CD4-positive, alpha-beta T cell treated with Interleukin-6 at 100 ng/mL for 8 hours (primary cell): ENCODE measurements at regions not wholly inside any gene's neighbourhood (a gene's known extent, or its start where the extent isn't known, plus 50 kb on each side); places are given as distances from the start of the nearest gene placed in this dataset.

ENCODE experiments used
- DNase-seq: peaks from one replicate; pipeline ENCODE4 v3.0.0-alpha.2; 2020; ENCODE audit warnings: mixed read lengths, low spot score

DNA sequence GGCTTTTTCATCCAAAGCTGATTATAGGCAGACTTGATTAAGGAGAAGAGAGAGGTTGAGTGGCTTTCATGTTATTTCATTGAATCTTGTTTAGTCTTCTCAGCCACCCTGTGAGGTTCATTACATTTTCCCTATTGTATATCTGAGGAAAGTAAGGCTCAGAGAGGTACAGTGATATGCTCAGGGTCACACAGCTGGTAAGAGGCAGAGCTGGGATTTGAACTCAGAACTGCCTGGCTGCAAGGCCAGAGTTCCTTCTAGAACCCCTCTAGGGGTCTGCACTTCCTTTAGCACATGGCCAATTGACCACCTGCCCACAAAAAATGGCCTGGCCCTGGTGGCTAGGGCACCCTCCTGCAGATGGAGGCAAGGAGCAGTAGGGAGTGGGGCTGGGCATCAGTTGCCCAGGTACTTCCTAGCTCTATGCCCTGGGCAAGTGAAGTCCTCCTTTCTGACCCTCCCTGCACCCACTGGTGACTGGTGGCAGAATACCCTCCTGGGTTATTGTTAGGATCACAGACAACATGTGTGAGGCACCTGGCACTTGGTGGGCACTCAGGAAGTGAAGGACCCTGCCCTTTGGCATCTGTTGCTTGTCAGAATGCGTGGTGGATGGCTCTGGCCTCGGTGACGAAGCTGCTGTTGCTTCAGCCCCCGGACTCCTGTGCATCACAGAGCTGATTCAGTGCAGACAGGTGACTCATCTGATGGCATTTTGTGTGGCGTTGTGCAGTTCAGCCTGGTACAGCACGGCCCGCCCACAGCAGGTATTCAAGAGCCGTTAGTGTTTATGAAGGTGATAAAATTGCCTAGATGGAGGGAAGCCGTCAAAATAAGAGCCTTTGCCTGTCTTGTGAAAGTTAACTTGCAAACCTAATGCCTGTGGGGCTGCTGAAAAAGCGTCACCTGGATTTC, 115.8 kb downstream of the SLC25A47 start:
- no peak for DNase-seq

DNA sequence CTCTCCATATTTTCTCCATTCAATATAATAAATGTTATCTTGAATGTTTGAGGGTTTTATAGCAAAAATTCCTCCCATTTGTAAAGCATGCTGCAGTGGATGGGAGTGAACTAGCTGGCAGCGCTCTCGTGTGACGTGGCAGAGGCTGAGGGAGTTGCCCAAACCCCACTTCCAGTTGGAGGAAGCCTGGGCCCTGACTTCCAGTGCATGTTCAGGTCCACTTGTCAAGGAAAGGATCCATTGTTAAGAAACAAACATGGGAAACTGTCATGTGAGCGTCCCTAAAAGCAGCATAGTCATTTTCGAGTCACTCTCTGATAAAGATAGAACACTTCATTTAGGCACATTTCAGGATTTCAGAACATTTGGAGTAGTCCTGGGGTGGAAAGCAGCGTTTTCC, 116.6 kb downstream of the SLC25A47 start:
- DNase-seq: no peak

DNA sequence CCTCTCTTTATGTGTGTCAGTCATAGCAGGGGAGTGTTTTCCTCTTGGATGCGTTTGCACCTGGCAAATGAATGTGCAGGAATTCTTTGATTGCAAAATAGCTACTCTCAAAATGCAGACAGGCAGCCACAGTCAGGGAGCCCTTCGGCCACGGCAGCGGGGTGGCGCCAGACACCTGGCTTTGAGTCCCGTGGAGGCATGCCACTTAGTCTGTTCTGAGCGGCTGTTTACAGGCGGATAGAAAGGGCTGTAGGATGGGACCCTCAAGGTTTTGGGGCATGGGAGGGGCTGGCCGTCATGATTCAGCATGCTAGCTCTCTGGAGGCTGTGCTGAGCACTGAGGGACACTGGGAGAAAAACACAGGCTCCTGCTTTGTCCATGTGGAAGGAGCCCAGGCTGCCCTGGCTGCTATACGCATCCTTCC, 117.1 kb downstream of the SLC25A47 start:
- no peak for DNase-seq

DNA sequence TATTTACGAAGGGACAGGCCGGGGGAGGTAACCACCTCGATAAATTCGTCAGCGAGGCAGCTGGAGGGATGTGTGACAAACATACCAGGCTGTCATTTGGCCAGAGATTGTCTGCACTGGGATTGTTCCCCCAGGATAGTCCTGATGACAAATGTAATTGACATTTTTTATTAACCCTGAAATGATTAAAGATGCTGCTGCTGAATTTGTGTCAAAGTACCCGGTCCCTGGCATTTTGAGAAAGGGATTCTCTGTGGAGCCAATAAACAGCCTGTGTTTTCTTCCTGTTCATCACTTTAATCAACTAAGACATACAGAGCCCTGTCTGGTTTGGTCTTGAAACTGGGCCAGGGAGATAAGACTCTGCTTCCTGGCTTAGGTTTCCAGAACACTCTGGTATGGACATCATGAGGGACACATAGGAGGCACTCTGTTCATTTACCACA, 117.6 kb downstream of the SLC25A47 start:
- DNase-seq: no peak

DNA sequence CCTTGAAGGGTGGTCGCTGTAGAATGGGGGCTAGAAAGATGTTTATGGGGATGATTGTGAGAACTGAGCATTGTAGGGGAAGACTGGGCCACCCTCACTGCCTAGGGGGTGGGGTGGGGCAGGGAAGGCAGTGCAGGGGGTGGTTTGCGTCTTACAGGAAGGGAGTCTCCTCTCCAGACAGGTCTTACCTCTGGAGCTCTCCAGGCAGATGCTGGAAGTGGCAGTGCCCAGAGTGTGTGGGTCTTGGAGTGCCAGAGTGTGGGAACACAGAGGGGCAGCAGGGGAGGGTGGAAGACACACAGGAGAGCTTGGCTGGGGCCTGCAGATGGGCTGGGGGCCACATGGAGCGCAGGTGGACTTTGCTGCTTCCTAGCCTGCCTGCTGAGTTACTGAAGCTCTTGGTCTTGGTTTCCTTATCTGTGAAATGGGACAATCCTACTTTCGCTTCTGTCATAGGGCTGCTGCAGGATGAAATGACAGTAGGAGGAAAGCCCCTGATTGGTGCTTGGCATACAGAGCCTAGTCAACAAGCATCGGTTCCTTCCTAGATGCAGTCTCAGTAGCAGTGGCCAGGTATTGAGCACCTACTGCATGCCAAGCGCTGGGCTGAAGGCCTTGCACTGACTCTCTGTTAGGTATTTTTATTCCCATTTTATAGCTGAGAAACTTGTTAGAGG, 118.3 kb downstream of the SLC25A47 start:
- DNase-seq: no peak

DNA sequence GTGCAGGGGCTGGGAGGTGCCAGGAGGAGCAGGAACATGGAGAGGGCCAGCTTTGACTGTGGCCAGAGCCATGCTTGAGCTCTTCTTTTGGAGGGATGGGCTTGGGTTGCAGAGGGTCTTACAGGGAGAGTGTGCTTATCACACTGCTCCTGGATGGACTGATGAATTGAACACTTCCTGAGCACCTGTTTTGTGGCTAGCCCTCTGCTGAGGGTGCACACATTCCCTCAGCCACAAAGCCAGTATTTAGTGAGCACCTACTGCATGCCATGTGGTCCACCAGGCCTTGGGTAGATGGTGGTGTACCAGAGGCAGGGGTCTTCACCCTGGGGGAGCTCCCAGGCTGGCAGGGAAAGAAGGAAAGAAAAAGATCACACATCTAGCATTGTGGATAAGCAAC, 118.9 kb downstream of the SLC25A47 start:
- DNase-seq: no peak

DNA sequence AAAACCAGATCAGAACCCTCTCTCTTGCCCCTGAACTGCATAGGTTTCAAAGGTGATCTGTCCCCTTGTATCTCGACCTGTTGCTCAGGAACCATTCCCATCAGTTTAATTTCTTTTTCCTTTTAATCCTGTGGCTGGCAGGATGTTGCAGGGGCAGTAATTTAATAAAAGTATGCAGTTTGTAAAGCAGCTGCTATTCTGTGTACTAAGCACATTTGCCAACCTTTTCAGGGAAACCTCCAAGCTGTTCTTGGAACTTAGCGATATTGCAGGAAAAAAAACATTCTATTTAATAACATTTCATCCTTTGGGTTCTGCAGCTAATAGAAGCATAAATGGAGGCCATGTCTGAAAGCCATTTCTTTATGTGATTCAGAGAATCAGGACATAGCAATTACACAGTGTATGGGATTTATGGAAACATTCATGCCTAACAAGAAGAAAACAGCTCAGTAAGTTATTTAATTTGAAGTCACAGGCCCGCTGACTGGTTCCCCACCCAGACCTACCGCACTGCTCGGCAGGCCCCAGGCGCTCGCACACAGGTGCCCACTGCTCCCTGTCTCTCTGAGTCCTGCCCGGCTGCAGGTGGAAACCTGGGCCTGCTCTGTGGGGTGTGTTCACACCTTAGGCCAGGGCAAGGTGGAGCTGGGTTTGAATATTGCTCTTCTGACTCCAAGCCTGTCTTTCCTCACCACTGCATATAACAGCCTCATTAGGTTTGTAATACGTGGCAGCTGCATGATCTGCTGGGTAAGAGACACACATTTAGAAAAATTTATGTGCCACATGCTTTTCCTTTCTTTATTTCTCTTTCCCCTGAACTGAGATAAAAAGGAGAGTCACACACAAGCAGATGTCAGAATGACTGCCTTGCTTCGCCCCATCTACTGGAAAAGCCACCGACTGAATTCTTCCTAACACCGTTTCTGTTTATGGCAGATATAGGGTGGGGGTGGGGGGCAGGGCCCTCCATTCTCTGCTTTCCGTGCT, 119.7 kb downstream of the SLC25A47 start:
- no peak for DNase-seq

DNA sequence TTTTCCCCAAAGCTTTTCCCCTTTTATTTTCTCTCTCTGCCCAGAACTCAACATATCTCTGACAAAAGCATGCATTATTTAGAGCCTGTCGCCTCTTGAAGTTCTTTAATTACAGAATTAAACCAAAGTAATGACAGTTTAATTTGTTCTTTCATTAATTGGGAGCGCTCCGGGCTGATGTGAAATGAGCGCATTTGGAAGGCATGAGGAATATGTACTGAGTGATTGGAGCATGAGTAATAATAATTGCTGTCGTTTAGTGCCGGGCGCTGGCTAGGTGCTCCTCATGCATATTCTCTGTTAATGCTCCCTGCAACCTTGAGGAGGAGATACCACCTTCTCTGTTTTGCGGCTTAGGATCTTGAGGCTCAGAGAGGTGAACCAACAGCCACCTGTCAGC, 120.5 kb downstream of the SLC25A47 start:
- no peak for DNase-seq

DNA sequence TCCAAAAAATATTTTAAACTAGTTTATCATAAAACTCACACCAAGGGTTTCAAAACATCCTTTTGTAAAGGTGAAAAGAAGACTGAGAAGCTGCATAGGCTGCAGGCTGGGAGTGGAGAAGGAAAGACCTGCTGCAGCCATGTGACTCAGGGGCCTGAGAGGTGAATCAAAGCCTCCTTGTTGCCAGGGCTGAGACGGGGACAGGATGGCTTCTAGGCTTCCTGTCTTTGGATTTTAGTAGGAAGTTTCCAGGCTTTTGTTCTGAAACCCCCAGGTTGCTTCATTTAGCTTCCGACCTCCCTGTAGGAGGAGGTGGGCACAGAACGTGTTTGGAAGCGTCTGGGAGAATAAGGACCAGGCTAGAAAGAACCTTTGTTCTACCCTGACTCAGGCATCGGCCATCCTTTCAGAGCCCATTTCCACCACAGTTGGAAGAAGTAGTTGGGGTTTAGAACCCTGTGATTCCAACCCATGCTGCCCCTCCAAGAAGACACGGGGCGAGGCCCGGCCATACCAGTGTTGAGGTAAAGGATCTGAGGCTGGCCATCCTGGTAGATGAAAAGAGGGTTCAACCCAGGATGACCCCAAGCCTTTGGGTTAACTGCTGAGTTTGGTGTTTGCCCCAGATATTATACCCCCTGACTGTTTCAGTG, 122.4 kb downstream of the SLC25A47 start:
- DNase-seq: no peak

DNA sequence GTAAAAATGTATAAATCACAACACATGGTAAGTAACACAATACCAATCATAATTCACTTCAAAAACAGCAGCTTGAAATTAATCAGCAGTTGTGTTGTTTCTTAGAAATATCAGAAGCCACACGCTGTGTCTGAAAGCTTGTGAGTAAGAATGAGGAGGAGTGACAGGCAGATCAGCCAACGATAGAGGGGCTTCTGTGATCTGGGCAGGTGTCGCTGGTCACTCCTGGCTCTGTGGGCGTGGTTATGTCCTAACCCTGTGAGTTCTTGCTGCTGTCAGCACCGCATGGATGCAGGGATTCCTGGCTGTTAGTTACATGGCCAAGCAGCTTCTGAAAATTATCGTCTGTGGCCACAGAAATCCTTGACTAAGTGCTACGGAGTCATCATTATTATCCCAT, 123.4 kb downstream of the SLC25A47 start:
- no peak for DNase-seq

DNA sequence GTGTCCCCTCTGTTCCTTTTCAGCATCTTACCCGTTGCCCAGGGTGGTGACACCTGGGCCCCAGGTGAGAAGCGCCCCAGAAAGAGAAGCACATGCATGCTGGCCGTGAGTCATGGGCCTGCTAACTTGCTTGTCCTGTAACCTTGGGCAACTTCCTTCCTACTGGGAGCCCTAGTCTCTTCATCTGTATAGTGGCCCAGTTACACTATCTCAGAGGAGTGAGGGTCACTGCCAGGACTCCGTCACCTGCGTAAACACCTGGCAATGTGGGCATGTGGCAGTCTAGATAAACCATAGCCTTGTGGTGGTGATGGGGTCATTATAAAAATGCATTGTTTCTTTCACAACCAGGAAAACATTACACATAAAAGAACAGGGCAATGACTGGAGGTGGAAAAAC, 125.2 kb downstream of the SLC25A47 start:
- DNase-seq: no peak

DNA sequence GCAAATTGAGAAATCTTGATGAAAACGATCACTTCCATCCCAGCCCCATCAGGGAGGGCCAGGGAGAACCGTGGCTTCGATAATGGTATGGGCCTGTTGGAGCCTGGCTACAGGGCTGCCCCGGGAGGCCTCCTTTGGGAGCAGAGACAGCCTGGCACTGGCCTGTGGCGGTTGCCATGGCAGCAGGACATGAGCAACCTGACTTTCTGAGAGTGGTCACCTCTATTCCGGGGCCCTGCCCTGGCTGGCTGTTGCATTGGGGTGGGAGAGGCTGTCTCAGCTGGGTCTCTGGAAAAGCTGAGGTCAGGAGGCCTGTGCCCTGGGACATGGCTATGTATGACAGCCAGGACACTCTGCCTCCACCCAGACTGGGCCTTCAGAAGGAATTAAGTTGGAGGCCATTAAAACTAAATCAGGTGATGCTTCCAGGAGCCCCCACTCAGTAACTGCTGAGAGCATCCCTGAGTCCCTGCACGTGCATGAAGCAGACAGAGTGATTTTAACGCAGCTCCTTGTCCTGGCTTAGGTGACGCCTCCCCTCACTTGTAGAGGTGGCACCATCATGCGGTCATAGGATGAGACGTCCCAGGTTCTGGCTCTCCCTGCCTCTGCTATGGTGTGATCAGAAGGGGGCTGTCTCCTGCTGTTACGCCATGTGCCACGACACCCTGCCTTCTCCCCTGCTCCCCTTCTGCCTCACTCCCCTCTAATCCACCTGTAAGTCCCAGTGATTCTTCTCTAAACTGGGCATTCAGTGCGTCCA, 126.3 kb downstream of the SLC25A47 start:
- no peak for DNase-seq

DNA sequence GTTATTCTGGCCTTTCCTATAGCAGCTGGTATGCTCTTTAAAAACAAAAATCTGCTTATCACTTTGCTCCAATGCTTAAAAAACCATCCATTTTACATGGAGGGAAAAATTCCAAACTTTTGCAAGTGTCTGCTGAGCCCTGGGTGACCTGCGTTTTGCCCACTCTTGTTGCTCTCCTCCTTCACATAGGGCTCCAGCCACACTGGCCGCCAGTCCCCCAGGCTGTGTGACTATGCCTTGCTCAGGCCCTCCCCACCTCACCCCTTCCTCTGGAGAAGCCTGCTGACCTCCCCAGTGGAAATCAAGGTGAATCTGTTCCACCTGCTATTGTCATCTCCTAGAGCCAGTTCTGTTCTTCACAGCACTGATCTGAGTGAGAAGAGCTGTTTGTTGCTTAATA, 126.9 kb downstream of the SLC25A47 start:
- DNase-seq: no peak

DNA sequence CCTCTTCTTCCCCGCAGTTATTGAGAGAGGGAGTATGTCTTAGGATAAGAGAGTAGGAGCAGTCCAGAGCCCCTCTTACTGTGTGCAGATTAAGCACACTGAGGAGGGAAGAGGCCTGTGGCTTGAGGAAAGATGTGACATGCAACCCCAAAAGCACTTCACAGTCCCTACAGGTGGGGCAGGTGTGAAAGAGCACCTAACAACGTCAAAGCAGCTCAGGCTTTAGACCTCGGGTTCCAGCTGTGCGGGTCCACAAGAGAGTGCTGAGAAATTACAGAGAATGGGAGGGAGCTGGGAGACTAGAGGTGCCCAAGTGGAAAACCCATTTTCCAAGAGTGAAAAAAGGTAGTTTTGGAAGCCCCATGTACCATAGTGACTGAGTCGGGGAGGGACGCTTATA, 127.6 kb downstream of the SLC25A47 start:
- DNase-seq: no peak

DNA sequence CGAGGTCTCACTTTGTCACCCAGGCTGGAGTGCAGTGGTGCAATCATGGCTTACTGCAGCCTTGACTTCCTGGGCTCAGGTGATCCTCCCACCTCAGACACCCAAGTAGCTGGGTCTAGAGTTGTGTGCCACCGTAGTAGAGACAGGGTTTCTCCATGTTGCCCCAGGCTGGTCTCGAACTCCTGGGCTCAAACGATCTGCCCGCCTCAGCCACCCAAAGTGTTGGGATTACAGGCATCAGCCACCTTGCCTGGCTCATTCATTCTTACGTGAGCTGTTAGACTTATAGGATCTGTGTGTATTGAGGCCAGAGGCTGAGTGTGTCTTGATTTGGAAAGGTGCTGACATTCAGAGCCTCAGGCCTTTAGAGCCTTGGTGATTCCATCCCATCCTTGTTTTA, 128.1 kb downstream of the SLC25A47 start:
- no peak for DNase-seq

DNA sequence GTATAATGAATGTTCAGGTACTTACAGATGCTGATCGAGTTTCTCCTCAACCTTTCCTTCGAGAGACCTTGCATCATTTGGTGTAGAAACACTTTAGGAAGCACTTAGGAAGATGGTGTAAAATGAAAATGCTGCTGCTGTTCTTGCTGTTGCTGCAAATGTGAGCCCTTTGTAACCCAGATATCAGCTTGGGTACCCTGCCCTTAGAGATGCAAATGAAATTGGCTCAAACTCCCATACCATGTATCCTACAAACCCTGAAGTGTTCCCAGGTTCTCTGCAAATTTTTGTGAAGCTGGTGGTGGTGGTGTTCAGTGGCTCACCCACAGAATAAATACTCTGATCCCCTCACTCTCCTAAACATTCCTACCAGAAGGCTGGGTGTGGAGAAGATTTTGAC, 130.8 kb downstream of the SLC25A47 start:
- no peak for DNase-seq

DNA sequence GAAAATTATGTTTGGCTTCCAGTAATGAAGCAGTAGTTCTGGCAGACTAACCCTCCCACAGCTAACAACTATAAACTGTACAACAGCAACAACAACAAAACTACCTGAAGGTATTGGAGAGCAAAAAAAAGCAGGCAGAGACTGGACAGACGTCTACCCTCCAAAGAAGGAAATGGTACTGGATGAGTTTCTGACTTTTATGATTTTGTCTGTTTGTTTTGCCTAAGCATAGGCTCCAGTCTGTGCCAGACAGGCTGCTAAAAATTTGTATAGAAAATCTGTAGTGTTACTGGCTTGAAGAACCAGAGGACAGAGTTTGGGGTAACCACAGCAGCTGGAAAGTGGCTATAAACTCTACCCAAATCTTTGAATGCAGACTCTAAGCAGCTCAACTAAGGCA, 131.3 kb downstream of the SLC25A47 start:
- DNase-seq: no peak

DNA sequence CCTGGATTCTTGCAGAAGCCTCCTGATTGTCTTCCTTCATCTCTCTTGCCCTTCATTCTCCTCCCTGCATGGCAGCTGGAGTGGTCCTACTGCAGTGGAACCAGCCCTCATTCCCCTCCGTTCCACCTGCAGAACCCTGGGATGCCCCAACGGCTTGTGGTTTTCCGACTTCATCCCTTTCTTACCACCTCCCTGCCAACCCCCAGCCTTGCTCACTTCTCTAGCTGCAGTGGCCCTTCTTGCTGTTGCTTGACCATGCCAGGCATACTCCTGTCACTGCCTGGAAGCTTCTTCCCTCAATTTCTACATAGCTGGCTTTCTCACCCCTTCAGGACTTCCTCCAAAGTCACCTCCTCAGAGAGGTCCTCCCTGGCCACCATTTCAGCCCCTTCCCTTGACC, 123.3 kb downstream of the BEGAIN start:
- DNase-seq: no peak

DNA sequence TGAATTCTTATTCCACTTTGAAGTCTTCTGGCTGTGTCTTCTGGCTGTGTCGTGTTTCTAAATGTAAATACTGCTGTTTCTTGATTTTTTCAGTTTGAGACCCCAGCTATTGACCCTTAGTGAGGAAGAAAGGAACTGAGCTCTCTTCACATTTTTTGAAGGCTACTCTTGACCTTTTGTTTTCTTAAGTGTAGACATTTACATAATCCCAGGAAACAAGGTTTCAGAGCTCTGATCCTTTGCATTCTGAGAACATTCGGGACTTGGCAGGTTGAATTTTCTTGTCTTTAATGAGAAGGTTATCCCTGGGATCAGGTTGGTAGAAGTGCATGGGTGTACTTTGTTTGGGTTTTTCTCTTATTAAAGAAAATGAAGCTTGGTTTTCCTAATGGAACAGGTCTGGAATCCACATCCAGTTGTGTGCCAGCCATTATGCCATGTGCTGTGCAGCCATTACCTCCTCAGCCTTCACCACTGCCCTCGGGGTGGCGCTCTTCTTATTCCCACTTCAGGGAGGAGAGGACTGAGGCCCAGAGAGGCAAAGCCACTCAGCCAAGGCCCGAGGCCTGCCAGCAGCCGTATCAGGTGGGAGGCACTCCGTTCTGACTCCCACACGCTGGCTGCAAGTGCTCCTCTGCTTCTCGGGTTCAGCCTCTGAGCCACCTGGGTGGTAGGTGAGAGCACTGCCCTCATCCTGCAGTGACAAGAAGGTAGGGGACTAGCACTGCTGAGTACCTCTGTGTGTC, 120.9 kb downstream of the BEGAIN start:
- no peak for DNase-seq

DNA sequence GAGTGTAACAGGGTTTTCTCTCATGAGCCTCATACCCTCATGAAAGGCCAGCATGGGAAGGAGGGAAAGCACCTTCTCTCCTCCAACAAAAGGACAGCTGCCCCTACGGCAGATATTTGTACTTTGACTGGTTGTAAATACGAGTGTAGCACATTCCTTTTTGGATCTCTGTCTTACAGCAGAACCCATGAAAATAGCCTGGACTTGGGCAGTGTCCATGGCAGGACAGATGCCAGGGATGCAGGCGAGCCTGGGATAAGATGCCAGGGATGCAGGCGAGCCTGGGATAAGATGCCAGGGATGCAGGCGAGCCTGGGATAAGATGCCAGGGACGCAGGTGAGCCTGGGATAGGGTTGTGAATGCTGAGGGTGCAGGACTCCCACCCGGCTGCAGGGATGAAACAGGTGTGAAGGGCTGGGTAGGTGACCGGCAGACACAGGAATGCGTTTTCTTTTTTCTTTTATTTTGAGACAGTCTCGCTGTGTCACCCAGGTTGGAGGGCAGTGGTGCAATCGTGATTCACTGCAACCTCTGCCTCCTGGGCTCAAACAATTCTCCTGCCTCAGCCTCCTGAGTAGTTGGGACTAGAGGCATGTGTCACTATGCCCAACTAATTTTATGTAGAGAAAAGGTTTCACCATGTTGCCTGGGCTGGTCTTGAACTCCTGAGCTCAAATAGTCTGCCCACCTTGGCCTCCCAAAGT, 120.0 kb downstream of the BEGAIN start:
- no peak for DNase-seq
